GM21423 (cell line): ENCODE measurements at regions not wholly inside any gene's neighbourhood (a gene's known extent, or its start where the extent isn't known, plus 50 kb on each side); places are given as distances from the start of the nearest gene placed in this dataset.

Experiments
- ATAC-seq: cut with Tn5 transposase; IDR thresholded peaks from one replicate; pipeline ENCODE4 v1.9.1; 2021; ENCODE audit warnings: mild to moderate bottlenecking, moderate library complexity; ENCODE audit not compliant: unreplicated experiment

DNA sequence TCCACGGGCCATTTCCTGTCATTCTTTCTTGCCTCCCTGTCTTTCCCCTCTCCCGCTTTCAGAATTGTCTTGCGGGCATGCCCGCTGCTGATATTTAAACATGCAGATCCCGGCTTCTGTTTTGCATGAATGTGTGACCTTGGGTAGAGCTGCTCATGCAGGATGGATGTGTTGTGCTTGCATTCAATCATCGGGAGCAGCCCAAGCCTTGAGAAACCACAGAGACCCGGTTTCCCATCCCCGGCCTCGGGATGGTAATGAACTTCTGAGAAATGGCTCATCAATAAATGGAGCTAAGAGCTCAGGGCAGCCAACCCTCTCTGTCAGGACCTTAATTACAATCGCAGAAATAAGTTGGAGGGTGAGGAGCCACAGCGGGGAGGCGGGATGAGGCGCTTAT is 303.7 kb upstream of the TNRC6C start:
- ATAC-seq, result no peak

DNA sequence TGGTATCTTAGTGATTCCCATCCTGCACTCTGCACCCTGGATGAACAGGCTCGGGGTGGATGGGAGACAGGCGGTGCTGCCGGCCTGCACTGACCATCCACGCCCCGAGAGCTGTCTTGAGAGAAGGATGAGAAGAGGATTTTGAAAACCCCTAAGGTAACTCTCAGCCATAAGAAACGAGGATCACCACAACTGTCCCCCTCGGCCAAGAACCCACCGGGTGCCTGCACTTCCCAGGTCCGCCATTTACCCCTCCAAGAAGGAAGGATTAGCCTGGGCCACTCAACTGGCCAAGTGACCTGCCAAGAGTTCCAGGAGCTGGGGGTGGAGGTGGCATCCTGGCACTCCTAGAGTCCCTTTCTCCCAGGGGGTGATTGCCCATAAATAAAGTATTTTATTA is 302.4 kb upstream of the TNRC6C start:
- ATAC-seq, result no peak

DNA sequence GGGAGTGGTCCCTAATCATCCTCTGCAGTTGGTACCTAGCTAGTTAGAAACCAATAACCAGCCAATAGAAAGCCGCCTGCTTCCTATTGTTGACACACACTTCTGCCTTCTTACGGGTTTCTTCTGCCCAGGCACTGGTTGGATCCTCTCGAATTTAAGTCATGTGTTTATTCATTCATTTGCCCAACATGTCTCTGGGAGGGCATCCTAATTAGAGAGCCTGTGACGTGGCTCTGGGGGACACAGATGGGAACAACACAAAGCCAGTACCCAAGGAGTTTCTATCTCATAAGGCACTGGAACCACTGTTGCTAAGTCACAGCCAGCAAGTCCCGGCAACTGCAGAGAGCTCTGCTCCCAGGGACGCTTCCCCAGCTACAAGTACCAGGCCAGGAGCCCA is 300.7 kb upstream of the TNRC6C start:
- no peak for ATAC-seq

DNA sequence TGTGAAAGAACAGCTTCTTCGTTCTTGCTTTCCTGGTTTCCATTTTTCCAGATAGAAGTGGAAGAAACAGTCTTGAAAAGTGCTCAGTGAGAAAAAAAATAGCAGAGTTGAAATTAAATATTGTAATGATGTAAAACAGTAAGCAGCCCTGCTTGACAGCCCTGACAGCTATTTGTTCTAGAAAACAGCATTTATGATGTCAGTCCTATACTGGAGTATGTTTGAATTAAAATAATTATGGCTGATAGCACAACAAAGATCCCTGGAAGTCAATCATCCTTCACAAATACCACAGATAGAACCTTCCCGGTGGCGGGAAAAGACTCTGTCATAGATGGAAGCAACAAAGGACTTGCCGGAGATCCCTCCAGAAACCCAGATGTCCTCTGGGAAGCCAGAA is 298.0 kb upstream of the TNRC6C start:
- ATAC-seq, result no peak

DNA sequence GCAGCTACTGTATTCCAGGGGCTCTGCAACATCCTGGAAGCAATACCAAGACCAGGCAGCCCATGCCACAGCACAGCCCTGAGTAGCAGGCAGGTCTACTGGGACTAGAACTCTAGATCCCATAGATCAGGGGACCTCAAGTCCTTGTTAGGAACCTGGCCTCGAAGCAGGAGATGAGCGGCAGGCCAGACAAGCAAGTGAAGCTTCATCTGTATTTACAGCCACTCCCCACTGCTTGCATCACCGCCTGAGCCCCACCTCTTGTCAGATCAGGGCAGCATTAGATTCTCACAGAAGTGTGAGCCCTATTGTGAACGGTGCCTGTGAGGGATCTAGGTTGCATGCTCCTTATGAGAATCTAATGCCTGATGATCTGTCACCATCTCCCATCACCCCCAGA is 295.7 kb upstream of the TNRC6C start:
- ATAC-seq, result no peak

DNA sequence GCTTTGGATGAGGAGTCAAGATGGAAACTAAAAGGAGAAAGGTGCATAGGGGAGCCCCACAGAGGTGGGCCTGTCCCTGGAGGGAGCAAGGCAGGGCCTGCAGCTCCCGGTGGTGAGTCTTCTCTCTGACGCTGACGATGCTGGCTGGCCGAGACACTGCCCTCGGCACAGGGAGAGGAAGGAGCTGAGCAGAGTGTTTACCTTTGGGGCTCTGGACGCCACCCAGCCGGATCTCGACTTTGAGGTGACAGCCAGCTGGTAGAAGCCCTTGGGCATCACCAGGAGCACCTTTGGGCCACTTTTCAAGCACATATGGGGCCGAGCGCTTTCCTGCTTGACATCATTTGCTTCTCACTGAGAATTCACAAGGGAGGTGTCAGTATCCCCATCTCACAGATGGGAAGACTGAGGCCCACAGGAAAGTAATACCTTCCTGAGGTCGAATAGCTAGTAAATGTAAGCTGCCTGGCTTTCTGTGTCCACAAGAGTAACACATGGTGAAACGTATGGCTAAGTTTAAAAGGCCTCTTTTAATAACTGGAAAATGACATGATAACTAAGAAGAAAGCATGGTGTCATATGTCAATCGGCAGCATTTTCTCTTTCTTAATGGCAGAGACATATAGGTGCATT is 294.3 kb upstream of the TNRC6C start:
- no peak for ATAC-seq

DNA sequence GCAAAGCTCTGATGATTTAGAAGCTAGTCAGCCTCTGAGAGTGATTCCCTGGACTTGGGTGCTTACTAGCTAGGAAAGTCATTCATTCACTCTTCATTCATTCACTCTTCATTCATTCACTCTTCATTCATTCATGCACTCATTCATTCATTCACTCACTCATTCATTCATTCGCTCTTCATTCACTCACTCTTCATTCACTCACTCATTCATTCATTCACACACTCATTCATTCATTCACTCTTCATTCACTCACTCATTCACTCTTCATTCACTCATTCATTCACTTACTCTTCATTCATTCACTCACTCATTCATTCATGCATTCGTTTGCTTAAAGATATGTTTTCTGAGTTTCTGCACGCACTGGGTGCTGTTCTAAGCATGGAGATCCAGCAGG is 292.7 kb upstream of the TNRC6C start:
- ATAC-seq, result no peak

DNA sequence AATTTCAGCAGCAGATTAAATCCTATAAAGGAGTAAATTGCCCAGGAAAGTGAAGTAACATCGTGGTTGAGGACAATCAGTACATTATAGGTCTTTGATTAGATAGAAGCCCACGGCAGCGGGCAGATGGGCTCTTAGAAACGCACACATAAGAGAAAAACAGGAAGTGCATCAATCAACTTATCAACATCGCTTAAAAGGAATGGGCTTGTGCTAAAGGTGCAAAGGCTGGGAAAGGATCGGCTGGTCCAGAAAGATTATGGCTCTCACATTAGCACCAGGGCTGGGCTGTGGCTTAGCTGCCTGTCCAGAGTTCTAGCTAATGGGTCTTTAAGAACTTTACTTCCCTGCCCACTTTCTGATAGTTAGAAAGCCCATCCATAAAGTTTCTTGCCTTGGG is 292.0 kb upstream of the TNRC6C start:
- no peak for ATAC-seq

DNA sequence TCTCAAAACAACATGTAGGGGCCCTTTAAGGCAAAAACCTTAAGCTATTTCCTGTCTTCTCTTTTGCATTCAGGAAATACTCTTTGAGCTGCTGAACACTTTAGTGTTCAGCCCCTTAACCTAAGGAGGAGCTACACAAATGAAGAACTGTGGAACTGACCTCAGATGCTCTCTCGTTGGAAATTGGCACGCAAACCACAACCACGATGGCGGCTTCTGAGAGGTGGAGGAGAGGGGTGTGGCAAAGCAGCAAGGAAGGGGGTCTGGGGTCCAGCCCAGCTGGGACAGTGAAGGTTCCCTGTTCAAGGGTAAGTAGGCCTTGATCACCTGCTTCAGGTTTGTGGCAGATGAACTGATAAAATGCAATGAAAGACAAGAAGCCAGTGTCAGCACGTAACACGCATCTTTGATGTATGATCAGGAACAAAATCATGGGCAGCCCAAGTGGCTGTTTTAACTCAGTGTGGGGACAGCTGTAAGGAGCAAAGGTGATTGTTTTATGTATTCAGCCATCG is 291.6 kb upstream of the TNRC6C start:
- peak; percentile 68 for ATAC-seq

DNA sequence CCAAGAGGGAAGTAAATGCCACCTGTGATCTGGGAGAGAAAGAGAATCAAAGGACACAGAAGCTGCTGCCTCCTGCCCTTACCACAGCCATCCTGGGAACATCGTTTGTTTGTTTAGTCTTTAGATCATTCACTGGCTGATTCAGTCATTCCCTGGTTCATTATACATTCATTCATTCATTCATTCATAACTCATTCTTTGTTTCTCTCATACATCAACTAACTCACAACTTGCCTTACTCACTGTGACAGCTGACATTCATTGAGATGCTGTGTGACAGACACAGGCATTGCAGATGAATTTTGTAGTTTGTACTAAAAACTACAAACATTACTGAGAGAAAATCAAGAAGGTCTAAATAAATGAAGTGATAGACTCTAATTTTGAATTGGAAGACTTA is 291.0 kb upstream of the TNRC6C start:
- ATAC-seq, result no peak

DNA sequence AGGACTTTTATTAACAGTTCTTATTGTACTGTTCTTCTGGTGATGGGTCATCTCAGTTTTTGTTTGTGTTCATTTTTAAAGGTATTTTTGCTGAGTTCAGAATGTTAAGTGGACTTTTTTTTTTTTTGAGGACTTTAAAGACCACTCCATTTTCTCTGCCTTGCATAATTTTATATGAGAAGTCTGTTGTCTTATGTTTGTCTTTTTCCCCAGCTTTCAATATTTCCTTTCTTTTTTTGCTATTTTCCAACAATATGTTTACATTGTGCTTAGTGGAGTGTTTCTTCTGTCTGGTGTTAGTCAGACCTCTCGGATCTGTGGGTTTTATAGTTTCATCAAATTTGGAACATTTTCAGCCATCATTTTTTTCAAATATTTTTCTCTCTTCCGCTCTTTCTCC is 290.0 kb upstream of the TNRC6C start:
- no peak for ATAC-seq

DNA sequence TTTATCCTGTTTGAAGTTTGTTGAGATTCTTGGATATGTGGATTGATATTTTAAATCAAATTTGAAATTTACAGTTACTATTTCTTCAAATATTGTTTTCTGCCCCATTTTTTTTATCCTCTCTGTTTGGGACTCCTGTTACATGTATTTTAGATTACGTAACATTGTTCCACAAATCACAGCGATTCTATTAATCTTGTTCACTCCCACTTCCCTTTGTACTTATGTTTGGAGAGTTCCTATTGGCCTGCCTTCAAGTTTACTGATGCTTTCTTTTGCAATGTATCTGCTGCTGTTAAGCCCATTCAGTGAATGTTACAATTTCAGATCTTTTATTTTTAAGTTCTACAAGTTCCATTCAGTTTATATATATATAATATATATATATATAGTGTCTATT is 288.3 kb upstream of the TNRC6C start:
- ATAC-seq, result no peak

DNA sequence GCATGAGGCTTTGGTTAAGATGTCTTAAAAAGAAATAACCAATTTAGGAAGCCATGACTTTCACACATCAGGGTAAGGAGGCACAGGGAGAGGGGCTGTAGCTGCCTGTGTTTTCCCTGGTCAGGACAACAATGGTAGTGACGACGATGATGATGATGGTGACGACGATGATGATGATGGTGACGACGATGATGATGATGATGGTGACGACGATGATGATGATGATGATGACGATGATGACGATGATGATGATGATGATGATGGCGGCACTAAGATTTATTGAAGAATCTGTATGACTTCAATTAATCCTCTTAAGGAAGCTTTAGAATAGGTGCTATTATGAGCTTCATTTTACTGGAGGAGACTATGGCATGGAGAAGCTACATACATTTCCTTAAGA is 284.1 kb upstream of the TNRC6C start:
- ATAC-seq, result no peak

DNA sequence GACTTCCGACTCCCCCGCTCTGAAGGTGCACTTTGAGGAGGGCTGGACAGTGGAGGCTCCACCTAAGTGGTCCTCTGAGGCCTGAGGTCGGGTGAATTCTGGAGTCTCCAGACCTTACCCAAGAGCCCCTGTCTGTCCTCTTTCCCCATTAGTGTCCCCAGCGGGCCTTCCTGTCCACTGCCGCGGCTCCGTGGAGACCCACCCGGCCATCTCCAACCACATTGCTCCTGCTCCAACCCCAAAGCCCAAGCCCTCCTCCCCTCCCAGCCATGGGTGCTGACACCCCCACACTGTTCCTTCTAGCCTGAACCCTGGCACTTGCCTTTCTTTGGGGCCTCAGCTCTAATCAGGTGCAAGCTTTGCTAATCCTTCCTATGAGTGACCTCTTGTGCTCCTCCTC is 283.1 kb upstream of the TNRC6C start:
- ATAC-seq, result no peak

DNA sequence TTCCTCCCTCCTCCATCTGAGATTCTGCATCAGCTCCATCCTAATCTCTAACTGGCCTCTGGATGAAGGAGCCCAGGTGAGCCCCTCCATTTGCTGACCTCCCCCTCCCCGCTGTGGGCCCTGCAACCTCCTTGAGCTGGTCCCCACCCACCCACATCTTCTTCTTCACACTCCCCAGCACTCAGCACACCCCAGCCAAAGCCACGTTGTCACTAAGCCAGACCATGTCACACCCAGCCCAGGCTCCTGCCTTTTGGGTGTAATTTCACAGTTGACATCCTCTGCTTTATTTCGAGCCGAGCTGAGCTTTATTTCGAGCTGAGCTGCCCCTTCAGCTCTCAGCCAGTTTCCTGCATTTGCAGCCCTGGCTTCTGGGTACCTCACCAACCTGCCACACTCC is 282.7 kb upstream of the TNRC6C start:
- no peak for ATAC-seq

DNA sequence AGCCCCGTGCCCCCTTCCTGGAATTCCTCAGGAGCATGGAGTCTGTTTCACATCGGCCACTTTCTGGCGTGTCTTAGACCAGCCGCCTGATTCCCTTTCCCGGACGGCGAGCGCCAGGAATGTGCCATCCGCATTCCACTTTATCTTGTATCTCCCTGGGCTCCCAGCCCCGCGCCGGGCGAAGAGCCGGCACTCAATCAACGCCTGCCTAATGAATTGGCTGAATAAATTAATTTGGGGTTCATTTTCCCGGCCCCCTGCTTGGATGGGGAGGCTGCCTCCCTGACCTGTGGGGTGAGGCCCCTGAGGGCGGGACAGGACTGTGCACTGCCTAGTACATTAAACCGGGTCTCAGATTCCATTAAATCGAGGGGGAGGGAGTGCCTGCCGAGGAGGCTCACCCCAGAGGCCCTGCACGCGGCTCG is 282.3 kb upstream of the TNRC6C start:
- no peak for ATAC-seq

DNA sequence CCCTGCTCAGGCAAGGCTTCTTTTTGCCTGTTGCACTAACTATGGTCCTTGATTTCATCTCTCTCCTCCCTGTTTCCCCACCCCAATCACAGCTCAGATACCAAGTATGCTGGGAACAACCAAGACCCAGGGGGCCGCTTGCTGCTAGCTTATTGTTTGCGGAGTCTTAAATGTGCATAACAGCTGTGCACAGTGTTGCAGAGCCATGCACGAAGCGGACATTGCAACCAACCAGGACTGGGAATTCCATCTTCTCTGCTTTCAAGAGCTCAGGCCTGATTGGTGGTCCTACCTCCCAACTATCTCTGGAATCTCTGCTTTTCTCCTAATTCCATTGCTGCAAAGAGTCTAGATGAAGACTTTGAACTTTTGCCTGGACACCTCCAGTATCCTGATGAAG is 281.3 kb upstream of the TNRC6C start:
- no peak for ATAC-seq

DNA sequence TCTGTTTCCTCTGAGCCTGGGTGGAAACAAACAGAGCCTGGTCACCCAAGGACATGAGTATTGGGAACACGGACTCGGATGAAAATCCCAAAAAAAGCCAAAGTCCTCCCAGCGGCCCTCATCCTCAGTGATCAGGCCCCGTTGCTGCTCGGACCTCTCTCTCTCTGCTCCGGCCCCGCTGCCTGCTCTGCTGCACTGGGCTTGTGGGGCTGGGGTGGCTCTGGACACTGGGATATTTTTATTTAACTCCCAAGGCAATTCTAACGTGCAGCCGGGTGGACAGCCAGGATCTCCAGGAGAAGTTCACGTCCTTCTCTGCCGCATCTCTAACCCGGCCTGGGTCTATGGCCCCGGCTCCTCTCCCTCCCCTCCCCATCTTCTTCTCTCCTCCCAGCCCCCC is 280.9 kb upstream of the TNRC6C start:
- ATAC-seq, result no peak

DNA sequence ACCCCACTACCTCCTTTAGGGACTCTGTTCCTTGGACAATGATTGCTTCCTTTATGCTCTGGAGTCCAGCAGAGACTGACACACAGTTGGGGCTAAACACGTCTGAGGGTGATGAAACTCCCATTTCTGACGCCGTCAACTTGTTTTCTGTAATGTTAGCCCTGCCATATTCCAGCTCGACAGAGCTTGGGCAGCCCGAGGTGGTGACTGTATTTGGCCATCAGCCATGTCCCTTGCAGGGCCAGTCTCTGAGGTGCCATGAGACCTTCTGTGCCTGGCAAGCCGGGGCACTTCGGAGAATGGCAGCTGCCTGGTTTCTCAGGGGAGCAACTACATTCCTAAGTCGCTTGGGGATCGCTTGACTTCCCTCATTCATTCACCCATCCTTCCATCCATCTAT is 278.9 kb upstream of the TNRC6C start:
- ATAC-seq, result no peak

DNA sequence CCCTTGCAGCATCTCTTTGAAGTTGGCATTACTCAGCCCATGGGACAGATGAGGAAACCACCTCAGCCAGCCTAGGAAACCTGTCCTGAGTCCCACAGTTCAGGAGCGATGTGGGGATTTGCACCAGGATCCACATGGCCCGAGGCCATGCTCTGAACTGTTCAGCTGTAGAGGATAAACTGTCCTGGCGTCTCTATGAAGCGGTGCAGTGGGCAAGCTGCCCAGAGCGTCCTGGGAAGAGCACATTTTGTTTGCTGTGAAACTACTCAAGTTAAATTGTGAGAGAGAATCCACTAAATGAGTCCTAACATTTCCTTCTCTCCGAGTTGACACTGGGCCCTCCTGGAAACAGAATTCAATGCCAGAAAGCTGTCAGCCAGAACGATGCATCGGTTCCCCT is 276.6 kb upstream of the TNRC6C start:
- ATAC-seq, result no peak

DNA sequence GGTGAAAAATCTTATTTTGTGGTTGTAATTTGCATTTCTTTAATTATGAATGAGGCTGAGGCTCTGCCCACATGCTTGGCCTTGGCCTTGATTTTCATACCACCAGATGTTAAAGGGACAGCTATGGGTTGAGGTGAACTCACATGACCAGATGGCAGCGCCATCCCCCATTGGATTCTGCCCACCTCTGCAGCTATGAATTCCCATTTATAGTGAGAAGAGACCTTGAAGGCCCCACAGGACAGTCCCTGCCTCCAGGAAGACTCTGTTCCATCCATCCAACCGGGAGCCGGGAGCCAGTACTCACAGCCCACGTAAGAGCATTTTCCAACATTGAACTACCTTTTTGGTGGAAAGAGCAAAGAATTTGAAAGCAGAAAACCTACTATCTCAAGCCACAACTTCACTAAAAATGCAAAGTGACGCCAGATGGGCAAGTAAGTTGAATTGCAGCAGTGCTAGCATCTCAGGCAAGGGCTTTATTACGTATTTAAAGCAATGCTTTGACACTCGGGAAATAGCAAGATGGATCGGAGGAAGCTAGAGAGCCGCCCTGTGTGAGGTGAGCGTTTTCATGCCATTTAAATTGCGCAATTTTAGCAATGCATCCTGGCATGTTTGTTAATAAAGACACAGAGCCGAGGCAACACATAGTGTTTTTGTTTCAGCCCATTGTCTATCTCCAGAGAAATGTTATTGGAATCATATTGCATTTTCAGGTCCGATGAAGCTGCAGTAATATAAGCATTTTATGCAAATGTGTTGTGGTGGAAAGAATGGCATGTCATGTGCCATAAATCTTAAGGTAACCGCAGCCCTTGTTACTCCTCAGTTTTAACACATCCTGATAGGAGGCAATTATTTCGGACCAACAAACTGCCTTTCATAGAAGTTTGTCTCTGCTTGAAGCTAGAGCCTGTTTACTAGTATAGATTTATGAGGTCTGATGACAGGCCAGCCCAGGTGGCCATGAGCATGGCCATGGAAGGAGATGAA is 273.4 kb upstream of the TNRC6C start:
- no peak for ATAC-seq

DNA sequence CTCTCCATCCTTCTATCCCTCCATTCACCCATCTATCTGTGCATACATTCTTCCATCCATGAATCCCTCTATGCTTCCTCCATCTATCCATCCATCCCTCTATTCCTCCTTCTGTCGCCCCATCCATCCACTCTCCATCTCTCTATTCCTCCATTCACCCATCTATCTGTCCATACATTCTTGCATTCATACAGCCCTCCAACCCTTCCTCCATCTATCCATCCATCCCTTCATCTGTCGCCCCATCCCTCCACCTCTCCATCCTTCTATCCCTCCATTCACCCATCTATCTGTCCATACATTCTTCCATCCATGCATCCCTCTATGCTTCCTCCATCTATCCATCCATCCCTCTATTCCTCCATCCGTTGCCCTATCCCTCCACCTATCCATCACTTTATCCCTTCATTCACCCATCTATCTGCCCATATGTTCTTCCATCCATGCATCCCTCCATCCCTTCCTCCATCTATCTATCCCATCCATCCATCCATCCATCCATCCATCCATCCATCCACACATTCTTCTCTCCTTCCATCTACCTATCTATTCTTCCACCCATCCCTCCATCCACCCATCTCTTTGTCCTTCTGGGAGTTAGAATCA is 272.5 kb upstream of the TNRC6C start:
- no peak for ATAC-seq
